Right lobe of liver (tissue), 6 donors: ENCODE measurements at regions not wholly inside any gene's neighbourhood (a gene's known extent, or its start where the extent isn't known, plus 50 kb on each side); places are given as distances from the start of the nearest gene placed in this dataset.
"Not testable (repeated sequence)": the region's sequence is repeated elsewhere in the genome, so short reads cannot be mapped to it uniquely, and the experiment has no call there.

Source experiments
- ATAC-seq, 4 donors: fragments of 200-7000 bp; cut with Tn5 transposase; one replicate each; pipeline ENCODE4 v1.9.1; 2020; ENCODE audit warnings: mild to moderate bottlenecking in 4 of 4, moderate library complexity in 4 of 4
- DNase-seq, 3 donors: peaks; one replicate each; pipeline ENCODE4 v3.0.0-alpha.2; 2020
- H3K27ac ChIP-seq, 3 donors: fragments of 200-600 bp; one replicate each; pipeline ENCODE4 v1.8.0; 2022
- H3K27me3 ChIP-seq, 2 donors: fragments of 200-600 bp; one replicate each; pipeline ENCODE4 v1.8.0; 2022
- H3K36me3 ChIP-seq, 4 donors: fragments of 200-600 bp; sonication (generic) in 1 of 4; one replicate each; pipeline versions ENCODE4 v1.5.1 to v1.8.0; 2017 to 2022; ENCODE audit warnings: control low read depth in 1 of 4
- H3K4me1 ChIP-seq, 4 donors: fragments of 200-600 bp; sonication (generic) in 1 of 4; one replicate each; pipeline versions ENCODE4 v1.5.1 to v1.8.0; 2017 to 2022; ENCODE audit warnings: control low read depth in 1 of 4
- H3K4me3 ChIP-seq, 3 donors: fragments of 200-600 bp; one replicate each; pipeline ENCODE4 v1.8.0; 2022
- H3K9me3 ChIP-seq, 4 donors: fragments of 200-600 bp; sonication (generic) in 1 of 4; one replicate each; pipeline versions ENCODE4 v1.5.1 to v1.8.0; 2017 to 2022; ENCODE audit warnings: control low read depth in 1 of 4
- POLR2A ChIP-seq: fragments of 450-650 bp; IDR thresholded peaks from one replicate; pipeline ENCODE4 v1.6.1; 2017; ENCODE audit warnings: antibody characterized with exemption, mild to moderate bottlenecking
- WGBS: methylation state at CpG from one replicate; pipeline ENCODE4 v1.1.6; 2018; ENCODE audit warnings: low coverage, low lambda C conversion rate; ENCODE audit not compliant: insufficient coverage; ENCODE audit errors: missing lambda C conversion rate; 5-methylcytosine and 5-hydroxymethylcytosine counted together
- intact Hi-C, 2 donors: fragments of 100-400 bp; cut with DNase I; formaldehyde crosslinking; loops; one replicate each; pipeline versions ENCODE4 v1.11.2 to v1.14.1; 2022
- TF ChIP-seq, protein P1 (sequence below), 4 donors: fragments of 200-600 bp in 3 of 4; fragments of 450-650 bp in 1 of 4; IDR thresholded peaks; one replicate each; pipeline versions ENCODE4 v1.5.1 to v1.8.0; 2016 to 2022; ENCODE audit warnings: antibody characterized with exemption in 4 of 4, mild to moderate bottlenecking in 2 of 4
- donor health status: DM: no; HTN: yes; CAD: no.
- donor health status: DM: no; HTN: no; CAD: no.
- donor health status: DM: no; HTN: no; CAD: no.
- donor health status: DM: no; HTN: yes; CAD: no.
- donor health status: DM: no; HTN: yes; CAD: no.

DNA sequence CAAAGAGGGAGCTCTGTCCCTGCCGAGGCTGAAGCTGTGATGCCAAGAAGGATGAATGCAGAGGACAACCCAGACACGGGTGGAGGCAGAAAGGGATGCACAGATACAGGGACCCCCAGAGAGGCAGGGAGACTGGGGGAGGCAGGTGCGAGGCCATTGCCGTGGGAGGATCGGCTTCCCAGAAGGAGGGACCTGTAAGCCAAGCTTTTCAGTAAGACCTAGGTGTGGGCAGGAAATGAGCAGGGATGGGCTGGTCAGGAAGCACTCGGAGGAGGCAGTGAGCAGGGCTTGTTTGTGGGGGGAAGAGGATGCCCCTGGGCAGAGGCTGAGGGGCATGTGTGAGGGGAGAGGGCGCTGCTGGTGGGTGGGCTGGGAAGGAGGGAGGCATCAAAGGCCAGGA lies 67.7 kb upstream of the WNT4 start:
- Histone ChIP-seq H3K4me1 (no peaks in the 10 kb centered on the region), H3K4me3 (no peak overlapping the region), H3K27me3 (peaks cover 9 to 31% of the 10 kb centered on the region in 2 donors), H3K9me3 (no peaks in the 10 kb centered on the region), H3K36me3 (no peaks in the 10 kb centered on the region), H3K27ac (no peak overlapping the region)
- DNase-seq, result peak in 1 of 3 donors; percentile 23
- intact Hi-C loops, result no loop called here
- TF ChIP-seq POLR2A, result no peak
- TF ChIP-seq, protein P1, sequence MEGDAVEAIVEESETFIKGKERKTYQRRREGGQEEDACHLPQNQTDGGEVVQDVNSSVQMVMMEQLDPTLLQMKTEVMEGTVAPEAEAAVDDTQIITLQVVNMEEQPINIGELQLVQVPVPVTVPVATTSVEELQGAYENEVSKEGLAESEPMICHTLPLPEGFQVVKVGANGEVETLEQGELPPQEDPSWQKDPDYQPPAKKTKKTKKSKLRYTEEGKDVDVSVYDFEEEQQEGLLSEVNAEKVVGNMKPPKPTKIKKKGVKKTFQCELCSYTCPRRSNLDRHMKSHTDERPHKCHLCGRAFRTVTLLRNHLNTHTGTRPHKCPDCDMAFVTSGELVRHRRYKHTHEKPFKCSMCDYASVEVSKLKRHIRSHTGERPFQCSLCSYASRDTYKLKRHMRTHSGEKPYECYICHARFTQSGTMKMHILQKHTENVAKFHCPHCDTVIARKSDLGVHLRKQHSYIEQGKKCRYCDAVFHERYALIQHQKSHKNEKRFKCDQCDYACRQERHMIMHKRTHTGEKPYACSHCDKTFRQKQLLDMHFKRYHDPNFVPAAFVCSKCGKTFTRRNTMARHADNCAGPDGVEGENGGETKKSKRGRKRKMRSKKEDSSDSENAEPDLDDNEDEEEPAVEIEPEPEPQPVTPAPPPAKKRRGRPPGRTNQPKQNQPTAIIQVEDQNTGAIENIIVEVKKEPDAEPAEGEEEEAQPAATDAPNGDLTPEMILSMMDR (IDR thresholded peaks at IDR 0.05), result no peak
- WGBS, result 9% methylated on average over 6 of the region's 7 CpGs
- ATAC-seq, result peak in 1 of 4 donors; percentile 28

DNA sequence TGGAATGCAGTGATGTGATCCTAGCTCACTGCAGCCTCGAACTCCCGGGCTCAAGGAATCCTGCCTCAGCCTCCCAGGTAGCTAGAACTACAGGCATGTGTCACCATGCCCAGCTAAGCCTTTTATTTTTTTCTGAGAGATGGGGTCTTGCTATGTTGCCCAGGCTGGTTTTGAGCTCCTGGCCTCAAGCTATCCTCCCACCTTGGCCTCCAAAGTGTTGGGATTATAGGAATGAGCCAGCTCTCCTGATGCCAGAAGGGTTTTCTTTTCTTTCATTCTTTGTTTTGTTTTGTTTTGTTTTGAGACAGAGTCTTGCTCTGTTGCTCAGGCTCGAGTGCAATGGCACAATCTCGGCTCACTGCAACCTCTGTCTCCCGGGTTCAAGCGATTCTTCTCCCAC lies 68.6 kb upstream of the WNT4 start:
- H3K36me3 ChIP-seq, intact Hi-C loops: not testable (repeated sequence)
- peaks cover 9 to 30% of the 10 kb centered on the region in 2 donors for H3K27me3 ChIP-seq

DNA sequence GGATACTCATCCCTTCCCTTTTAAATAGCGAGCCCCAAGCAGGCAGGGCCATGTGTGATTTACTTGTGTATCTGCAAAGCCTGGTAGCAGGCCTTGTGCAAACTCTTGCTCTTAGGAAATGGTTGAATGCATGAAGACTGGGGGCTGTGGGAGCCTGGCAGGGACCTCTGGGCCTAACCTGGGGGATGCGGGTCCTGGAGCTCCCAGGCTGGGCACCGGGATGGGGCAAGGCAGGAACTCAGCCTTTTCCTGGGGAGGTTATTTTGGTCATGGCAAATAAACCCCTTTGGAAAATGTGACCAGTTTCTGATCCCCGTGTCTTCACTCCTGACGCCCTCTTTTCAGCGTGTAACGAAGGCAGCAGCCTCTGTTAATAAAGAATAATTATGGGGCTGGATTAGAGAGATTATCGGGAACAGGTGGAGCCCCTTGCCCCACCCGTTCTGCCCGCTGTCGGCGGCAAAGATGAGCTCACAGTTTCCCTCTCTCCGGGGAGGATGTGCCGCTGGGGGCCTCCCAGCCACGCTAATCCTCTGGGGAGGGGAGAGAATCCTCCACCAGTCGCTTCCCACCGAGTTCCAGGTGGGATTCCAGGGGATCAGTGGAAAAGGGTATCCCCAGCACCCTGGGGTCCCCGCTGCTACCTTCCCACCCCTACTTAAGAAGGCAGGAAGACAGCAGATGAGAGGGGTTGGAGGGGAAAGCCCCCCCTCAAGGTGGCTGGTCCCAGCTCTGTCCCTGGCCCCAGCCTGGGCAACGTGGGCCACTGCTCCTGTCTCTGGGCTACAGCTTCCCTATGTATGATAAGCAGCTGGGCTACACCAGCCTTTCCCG lies 69.7 kb upstream of the WNT4 start:
- Histone ChIP-seq H3K36me3 (no peaks in the 10 kb centered on the region), H3K9me3 (no peaks in the 10 kb centered on the region), H3K4me1 (no peaks in the 10 kb centered on the region), H3K4me3 (no peak overlapping the region), H3K27ac (no peak overlapping the region), H3K27me3 (peaks cover 9 to 22% of the 10 kb centered on the region in 2 donors)
- intact Hi-C loops, result no loop called here
- ATAC-seq (no peak), DNase-seq (peak in 2 of 3 donors; percentile 36 to 38)
- WGBS, result 28% methylated on average over 16 of the region's 20 CpGs
- TF ChIP-seq, protein P1 (IDR thresholded peaks at IDR 0.05), result no peak
- TF ChIP-seq POLR2A, result no peak

More for the DNA sequence above, 68.6 kb upstream of the WNT4 start:
- H3K9me3 ChIP-seq, H3K4me3 ChIP-seq, H3K27ac ChIP-seq, ATAC-seq, H3K4me1 ChIP-seq: not testable (repeated sequence)
- DNase-seq, result peak in 2 of 3 donors; percentile 5 to 8
- WGBS, result 51% methylated on average over 6 of the region's 6 CpGs

DNA sequence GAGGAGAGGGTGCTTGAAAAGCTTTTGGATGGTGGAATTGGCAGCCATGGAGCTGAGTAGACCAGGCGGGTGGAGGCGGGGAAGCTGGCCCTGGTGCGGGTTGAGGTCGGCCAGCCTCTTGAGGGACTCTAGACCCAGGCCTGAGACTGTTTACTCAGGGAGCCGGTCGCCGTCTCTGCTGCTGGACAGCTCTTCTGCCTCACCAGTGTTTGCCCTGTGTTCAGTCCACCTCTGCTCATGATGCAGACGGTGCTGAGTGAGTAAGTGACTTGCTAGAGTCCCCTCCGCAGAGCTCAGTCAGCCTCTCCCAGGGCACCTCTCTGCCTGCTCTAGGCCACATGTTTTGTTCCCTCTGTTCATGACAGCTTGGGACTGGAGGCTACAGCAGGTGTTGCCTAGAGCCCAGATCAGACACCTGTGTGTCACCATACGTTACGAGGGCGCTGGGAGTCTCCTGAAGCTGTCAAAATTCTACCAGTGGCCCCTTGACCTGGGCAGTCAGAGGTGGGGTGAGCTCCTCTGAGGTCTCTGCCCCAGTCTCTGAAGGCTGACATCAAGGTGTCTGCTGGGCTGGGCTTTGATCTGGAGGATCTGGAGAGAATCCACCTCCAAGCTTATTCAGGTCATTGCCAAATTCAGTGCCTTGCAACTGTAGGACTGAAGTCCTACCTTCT lies 73.5 kb upstream of the WNT4 start:
- Histone ChIP-seq H3K9me3 (no peaks in the 10 kb centered on the region), H3K4me3 (no peak overlapping the region), H3K27me3 (peaks cover 5 to 9% of the 10 kb centered on the region in 2 donors), H3K36me3 (no peaks in the 10 kb centered on the region), H3K27ac (no peak overlapping the region), H3K4me1 (no peaks in the 10 kb centered on the region)
- DNase-seq, result peak in 1 of 3 donors; percentile 36
- TF ChIP-seq POLR2A, result no peak
- TF ChIP-seq, protein P1 (IDR thresholded peaks at IDR 0.05), result no peak
- no CpG with 5 or more reads among the region's 12 CpGs for WGBS
- ATAC-seq, result peak; percentile 34 to 42 (median 40)
- intact Hi-C loops, result no loop called here

DNA sequence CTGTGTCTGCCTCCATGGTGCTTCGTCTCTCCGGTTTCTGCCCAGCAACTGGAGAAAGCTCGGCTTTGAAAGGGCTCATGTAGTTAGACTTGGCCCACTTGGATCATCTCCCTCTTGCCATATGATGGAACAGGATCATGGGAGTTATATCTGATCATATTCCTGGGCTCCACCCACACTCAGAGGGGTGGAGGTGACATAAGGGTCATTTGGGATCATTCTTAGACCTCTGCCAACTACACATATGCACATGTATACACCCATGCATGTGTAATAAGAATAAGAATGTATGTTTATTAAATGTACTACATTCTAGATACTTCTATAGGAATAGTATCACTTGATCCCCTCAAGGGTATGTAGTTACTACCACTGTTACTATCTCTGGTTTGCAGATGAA lies 74.1 kb upstream of the WNT4 start:
- intact Hi-C loops, result no loop called here
- WGBS, result 60% methylated on average over 3 of the region's 3 CpGs
- TF ChIP-seq, protein P1 (IDR thresholded peaks at IDR 0.05), result no peak
- no peak for TF ChIP-seq POLR2A
- H3K27ac ChIP-seq, result no peak overlapping the region
- H3K27me3 ChIP-seq, result peaks cover 5 to 9% of the 10 kb centered on the region in 2 donors
- no peaks in the 10 kb centered on the region for H3K4me1 ChIP-seq
- no peak overlapping the region for H3K4me3 ChIP-seq
- no peaks in the 10 kb centered on the region for H3K9me3 ChIP-seq
- ATAC-seq (no peak), DNase-seq (no peak)
- H3K36me3 ChIP-seq, result no peaks in the 10 kb centered on the region
